ENCODE measurements at regions not wholly inside any gene's neighbourhood (a gene's known extent, or its start where the extent isn't known, plus 50 kb on each side); places are given as distances from the start of the nearest gene placed in this dataset.

GRCh38 chr1:104392552-104392951, 642.9 kb downstream of the AMY1C start:
- Histone ChIP-seq H2AK5ac (ENCODE audit: low read depth, low read length) (no peak overlapping the region), H3K4me3 (ENCODE audit: low read length in 2 of 2) (no peak overlapping the region), H3K27me3 (ENCODE audit: control insufficient read depth in 3 of 3, insufficient read depth in 3 of 3, low read depth in 1 of 3, low read length in 3 of 3) (no peaks in the 10 kb centered on the region), H2BK12ac (ENCODE audit: low read length) (no peak overlapping the region), H3K23ac (ENCODE audit: low read depth, low read length, poor library complexity) (no peak overlapping the region), H4K91ac (ENCODE audit: low read depth, low read length, poor library complexity) (no peak overlapping the region), H3K18ac (ENCODE audit: low read length) (no peak overlapping the region), H3K9ac (ENCODE audit: low read depth, low read length, poor library complexity) (no peak overlapping the region), H4K8ac (ENCODE audit: low read depth, low read length) (no peak overlapping the region), H2BK5ac (ENCODE audit: low read length) (no peak overlapping the region), H2BK120ac (ENCODE audit: low read depth, low read length) (no peak overlapping the region), H3K4ac (ENCODE audit: low read length) (no peak overlapping the region), H3K36me3 (replicated peaks in 1 of 2; ENCODE audit: control insufficient read depth in 2 of 2, insufficient read depth in 2 of 2, low read length in 2 of 2) (no peaks in the 10 kb centered on the region), H2BK15ac (ENCODE audit: low read length) (no peak overlapping the region), H3K79me1 (ENCODE audit: low read depth, low read length) (no peaks in the 10 kb centered on the region), H2AFZ (ENCODE audit: low read length) (no peak overlapping the region), H3K4me1 (ENCODE audit: control insufficient read depth in 2 of 2, insufficient read depth in 1 of 2, low read depth in 1 of 2, low read length in 2 of 2) (no peaks in the 10 kb centered on the region), H3K9me3 (replicated peaks in 1 of 2; ENCODE audit: control insufficient read depth in 2 of 2, insufficient read depth in 1 of 2, low read depth in 1 of 2, low read length in 2 of 2) (no peaks in the 10 kb centered on the region), H3K4me2 (ENCODE audit: insufficient read depth, low read length, poor library complexity, severe bottlenecking) (no peak overlapping the region), H3K27ac (replicated peaks; ENCODE audit: low read length) (no peak overlapping the region), H3K14ac (ENCODE audit: low read length) (no peak overlapping the region)
- WGBS, 2 donors (ENCODE audit: extremely low coverage in 2 of 2, insufficient read length in 2 of 2, insufficient replicate concordance in 1 of 2), result no CpG with 5 or more reads among the region's 1 CpG
- DNase-seq (ENCODE audit: low spot score), result no peak

GRCh38 chr1:104402178-104402577, 652.5 kb downstream of the AMY1C start:
- no CpG with 5 or more reads among the region's 2 CpGs for WGBS, 2 donors (ENCODE audit: extremely low coverage in 2 of 2, insufficient read length in 2 of 2, insufficient replicate concordance in 1 of 2)
- Histone ChIP-seq H3K4me2 (ENCODE audit: insufficient read depth, low read length, poor library complexity, severe bottlenecking) (no peak overlapping the region), H3K14ac (ENCODE audit: low read length) (no peak overlapping the region), H4K8ac (ENCODE audit: low read depth, low read length) (no peak overlapping the region), H2BK5ac (ENCODE audit: low read length) (no peak overlapping the region), H2BK15ac (ENCODE audit: low read length) (no peak overlapping the region), H3K4me1 (ENCODE audit: control insufficient read depth in 2 of 2, insufficient read depth in 1 of 2, low read depth in 1 of 2, low read length in 2 of 2) (no peaks in the 10 kb centered on the region), H4K91ac (ENCODE audit: low read depth, low read length, poor library complexity) (no peak overlapping the region), H3K9me3 (replicated peaks in 1 of 2; ENCODE audit: control insufficient read depth in 2 of 2, insufficient read depth in 1 of 2, low read depth in 1 of 2, low read length in 2 of 2) (no peaks in the 10 kb centered on the region), H3K79me1 (ENCODE audit: low read depth, low read length) (no peaks in the 10 kb centered on the region), H2AK5ac (ENCODE audit: low read depth, low read length) (no peak overlapping the region), H2BK12ac (ENCODE audit: low read length) (no peak overlapping the region), H3K36me3 (replicated peaks in 1 of 2; ENCODE audit: control insufficient read depth in 2 of 2, insufficient read depth in 2 of 2, low read length in 2 of 2) (no peaks in the 10 kb centered on the region), H3K23ac (ENCODE audit: low read depth, low read length, poor library complexity) (no peak overlapping the region), H2BK120ac (ENCODE audit: low read depth, low read length) (no peak overlapping the region), H3K27ac (replicated peaks; ENCODE audit: low read length) (no peak overlapping the region), H3K9ac (ENCODE audit: low read depth, low read length, poor library complexity) (no peak overlapping the region), H3K27me3 (ENCODE audit: control insufficient read depth in 3 of 3, insufficient read depth in 3 of 3, low read depth in 1 of 3, low read length in 3 of 3) (no peaks in the 10 kb centered on the region), H3K4ac (ENCODE audit: low read length) (no peak overlapping the region), H3K18ac (ENCODE audit: low read length) (no peak overlapping the region), H2AFZ (ENCODE audit: low read length) (no peak overlapping the region), H3K4me3 (ENCODE audit: low read length in 2 of 2) (no peak overlapping the region)
- no peak for DNase-seq (ENCODE audit: low spot score)

GRCh38 chr1:104403883-104404282, 654.2 kb downstream of the AMY1C start:
- no peak overlapping the region for H2BK15ac ChIP-seq (ENCODE audit: low read length)
- H2BK12ac ChIP-seq (ENCODE audit: low read length), result no peak overlapping the region
- peaks cover 0 to 4% of the 10 kb centered on the region in 2 donors for H3K9me3 ChIP-seq (replicated peaks in 1 of 2; ENCODE audit: control insufficient read depth in 2 of 2, insufficient read depth in 1 of 2, low read depth in 1 of 2, low read length in 2 of 2)
- H2BK120ac ChIP-seq (ENCODE audit: low read depth, low read length), result no peak overlapping the region
- H3K4ac ChIP-seq (ENCODE audit: low read length), result no peak overlapping the region
- no peak overlapping the region for H3K4me3 ChIP-seq (ENCODE audit: low read length in 2 of 2)
- no peak overlapping the region for H3K14ac ChIP-seq (ENCODE audit: low read length)
- H2AK5ac ChIP-seq (ENCODE audit: low read depth, low read length), result no peak overlapping the region
- DNase-seq (ENCODE audit: low spot score), result no peak
- no peaks in the 10 kb centered on the region for H3K4me1 ChIP-seq (ENCODE audit: control insufficient read depth in 2 of 2, insufficient read depth in 1 of 2, low read depth in 1 of 2, low read length in 2 of 2)
- no peak overlapping the region for H2BK5ac ChIP-seq (ENCODE audit: low read length)
- H3K4me2 ChIP-seq (ENCODE audit: insufficient read depth, low read length, poor library complexity, severe bottlenecking), result no peak overlapping the region
- no peak overlapping the region for H3K18ac ChIP-seq (ENCODE audit: low read length)
- no peak overlapping the region for H4K91ac ChIP-seq (ENCODE audit: low read depth, low read length, poor library complexity)
- H2AFZ ChIP-seq (ENCODE audit: low read length), result no peak overlapping the region
- no peak overlapping the region for H3K27ac ChIP-seq (replicated peaks; ENCODE audit: low read length)
- H3K79me1 ChIP-seq (ENCODE audit: low read depth, low read length), result no peaks in the 10 kb centered on the region
- H3K23ac ChIP-seq (ENCODE audit: low read depth, low read length, poor library complexity), result no peak overlapping the region
- no peak overlapping the region for H4K8ac ChIP-seq (ENCODE audit: low read depth, low read length)
- no CpG with 5 or more reads among the region's 1 CpG for WGBS, 2 donors (ENCODE audit: extremely low coverage in 2 of 2, insufficient read length in 2 of 2, insufficient replicate concordance in 1 of 2)
- no peaks in the 10 kb centered on the region for H3K27me3 ChIP-seq (ENCODE audit: control insufficient read depth in 3 of 3, insufficient read depth in 3 of 3, low read depth in 1 of 3, low read length in 3 of 3)
- H3K9ac ChIP-seq (ENCODE audit: low read depth, low read length, poor library complexity), result no peak overlapping the region
- H3K36me3 ChIP-seq (replicated peaks in 1 of 2; ENCODE audit: control insufficient read depth in 2 of 2, insufficient read depth in 2 of 2, low read length in 2 of 2), result no peaks in the 10 kb centered on the region

GRCh38 chr1:104406728-104407127, 657.0 kb downstream of the AMY1C start:
- H3K4me3 ChIP-seq (ENCODE audit: low read length in 2 of 2), result no peak overlapping the region
- no peak overlapping the region for H3K27ac ChIP-seq (replicated peaks; ENCODE audit: low read length)
- H3K23ac ChIP-seq (ENCODE audit: low read depth, low read length, poor library complexity), result no peak overlapping the region
- H3K27me3 ChIP-seq (ENCODE audit: control insufficient read depth in 3 of 3, insufficient read depth in 3 of 3, low read depth in 1 of 3, low read length in 3 of 3), result no peaks in the 10 kb centered on the region
- no peak overlapping the region for H4K91ac ChIP-seq (ENCODE audit: low read depth, low read length, poor library complexity)
- H2BK120ac ChIP-seq (ENCODE audit: low read depth, low read length), result no peak overlapping the region
- no peak overlapping the region for H2BK5ac ChIP-seq (ENCODE audit: low read length)
- no peak overlapping the region for H3K14ac ChIP-seq (ENCODE audit: low read length)
- H3K9me3 ChIP-seq (replicated peaks in 1 of 2; ENCODE audit: control insufficient read depth in 2 of 2, insufficient read depth in 1 of 2, low read depth in 1 of 2, low read length in 2 of 2), result peaks cover 0 to 4% of the 10 kb centered on the region in 2 donors
- H3K4me1 ChIP-seq (ENCODE audit: control insufficient read depth in 2 of 2, insufficient read depth in 1 of 2, low read depth in 1 of 2, low read length in 2 of 2), result no peaks in the 10 kb centered on the region
- no peak overlapping the region for H2BK12ac ChIP-seq (ENCODE audit: low read length)
- H3K4ac ChIP-seq (ENCODE audit: low read length), result no peak overlapping the region
- no peak overlapping the region for H3K9ac ChIP-seq (ENCODE audit: low read depth, low read length, poor library complexity)
- no peaks in the 10 kb centered on the region for H3K79me1 ChIP-seq (ENCODE audit: low read depth, low read length)
- no peak overlapping the region for H2BK15ac ChIP-seq (ENCODE audit: low read length)
- no peak overlapping the region for H3K18ac ChIP-seq (ENCODE audit: low read length)
- H4K8ac ChIP-seq (ENCODE audit: low read depth, low read length), result no peak overlapping the region
- H3K4me2 ChIP-seq (ENCODE audit: insufficient read depth, low read length, poor library complexity, severe bottlenecking), result no peak overlapping the region
- WGBS, 2 donors (ENCODE audit: extremely low coverage in 2 of 2, insufficient read length in 2 of 2, insufficient replicate concordance in 1 of 2), result no CpG with 5 or more reads among the region's 2 CpGs
- no peak for DNase-seq (ENCODE audit: low spot score)
- no peak overlapping the region for H2AFZ ChIP-seq (ENCODE audit: low read length)
- H2AK5ac ChIP-seq (ENCODE audit: low read depth, low read length), result no peak overlapping the region
- H3K36me3 ChIP-seq (replicated peaks in 1 of 2; ENCODE audit: control insufficient read depth in 2 of 2, insufficient read depth in 2 of 2, low read length in 2 of 2), result no peaks in the 10 kb centered on the region
